NT2/D1 (cell line): ENCODE measurements at regions not wholly inside any gene's neighbourhood (a gene's known extent, or its start where the extent isn't known, plus 50 kb on each side); places are given as distances from the start of the nearest gene placed in this dataset.

Experiments used
- YY1 ChIP-seq: IDR thresholded peaks from 2 replicates; pipeline ENCODE4 v1.6.1; 2011; ENCODE audit not compliant: insufficient read length, insufficient read depth
- ZNF274 ChIP-seq: IDR thresholded peaks from 2 replicates; pipeline ENCODE4 v1.6.1; 2011; ENCODE audit warnings: mild to moderate bottlenecking, low read depth, low read length

DNA sequence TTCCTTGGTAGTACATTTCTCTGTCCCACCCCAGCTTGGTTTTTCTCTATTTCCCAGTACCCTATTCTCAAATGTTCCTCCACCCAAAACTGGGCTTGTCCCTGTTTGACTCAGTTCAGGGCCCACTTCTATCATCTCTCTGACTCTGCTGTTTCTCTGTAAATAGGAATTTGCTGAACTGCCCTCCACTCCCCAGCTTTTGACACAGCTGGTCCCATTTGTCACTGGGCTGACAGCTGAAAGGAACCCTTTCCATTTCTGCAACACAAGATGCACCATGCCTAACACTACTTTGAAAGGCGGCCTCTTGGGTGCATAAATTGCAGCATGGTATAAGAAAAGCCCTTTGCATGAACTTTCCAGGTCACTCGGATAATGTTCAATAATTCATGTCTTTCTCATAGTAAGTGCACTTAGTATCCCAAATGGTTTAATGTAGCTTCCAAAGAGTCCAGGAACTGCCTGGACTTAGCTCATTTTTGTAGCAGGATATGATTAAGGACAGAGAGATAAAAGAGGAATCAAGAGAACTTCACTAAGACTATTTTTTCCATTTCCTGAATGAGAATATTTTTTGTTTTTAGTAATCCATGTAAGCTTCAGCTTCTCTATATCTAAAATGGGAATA is 256.7 kb downstream of the CDH11 start:
- TF ChIP-seq YY1 (no peak), ZNF274 (no peak)
